CD4-positive, alpha-beta T cell treated with Interleukin-4 for 4 hours (primary cell): ENCODE measurements at regions not wholly inside any gene's neighbourhood (a gene's known extent, or its start where the extent isn't known, plus 50 kb on each side); places are given as distances from the start of the nearest gene placed in this dataset.

ENCODE experiments used
- DNase-seq: peaks from one replicate; pipeline ENCODE4 v3.0.0-alpha.2; 2020

DNA sequence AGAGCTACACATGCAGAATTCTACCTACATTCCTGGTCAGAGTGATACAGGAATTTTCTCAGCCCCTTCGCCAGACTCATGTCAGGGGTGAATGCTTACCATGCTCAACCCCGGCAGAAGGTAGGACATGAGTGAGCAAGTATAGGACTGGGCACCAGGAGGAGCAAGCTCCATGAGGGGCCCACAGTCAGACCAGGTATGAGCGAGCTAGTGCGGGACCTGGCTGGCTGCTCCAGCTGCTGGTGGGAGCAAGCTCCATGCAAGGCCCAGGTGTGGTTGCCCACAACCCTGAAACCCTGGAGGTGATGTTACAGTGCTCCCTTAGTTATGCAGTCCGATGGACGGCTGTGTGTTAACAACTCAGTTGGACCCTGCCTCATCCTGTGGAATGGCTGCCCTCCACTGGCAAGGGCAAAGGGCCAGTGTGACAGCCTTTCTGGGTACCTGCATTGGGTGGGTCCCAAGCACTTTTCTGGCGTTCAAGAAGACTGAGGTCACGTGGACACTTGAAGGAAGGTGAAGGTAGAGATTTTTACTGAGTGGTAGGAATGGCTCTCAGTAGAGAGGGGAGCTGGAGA lies 503.5 kb upstream of the CITED2 start:
- DNase-seq: no peak

- DNase-seq: no peak
Measured at GRCh38 chr6:139872665-139873064, 498.2 kb upstream of the CITED2 start.

- DNase-seq: no peak
Measured at GRCh38 chr6:139871803-139872510, 497.5 kb upstream of the CITED2 start.

GRCh38 chr6:139871165-139871710 lies 496.8 kb upstream of the CITED2 start:
- DNase-seq: no peak

DNA sequence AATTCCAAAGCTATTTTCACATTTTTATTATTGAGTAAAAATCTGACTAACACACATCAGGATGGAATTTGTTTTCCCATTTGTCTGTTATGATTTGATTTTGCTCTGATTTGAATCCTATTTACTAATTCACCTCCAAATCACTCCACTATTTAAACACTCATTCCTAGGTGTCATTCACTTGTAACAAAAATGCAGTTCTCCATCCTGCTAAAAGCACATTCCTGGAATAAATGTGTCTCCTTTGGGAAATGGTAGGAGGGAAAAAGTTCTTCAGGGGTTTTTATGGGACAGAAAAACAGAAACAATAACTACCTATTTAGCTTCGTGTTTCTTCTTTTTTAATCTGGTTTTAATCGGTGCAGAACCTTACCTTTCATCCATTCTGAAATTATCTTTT lies 494.1 kb upstream of the CITED2 start:
- DNase-seq: no peak

- no peak for DNase-seq
Measured at GRCh38 chr6:139863964-139864363, 489.5 kb upstream of the CITED2 start.

GRCh38 chr6:139863346-139863745 lies 488.9 kb upstream of the CITED2 start:
- DNase-seq: no peak

DNA sequence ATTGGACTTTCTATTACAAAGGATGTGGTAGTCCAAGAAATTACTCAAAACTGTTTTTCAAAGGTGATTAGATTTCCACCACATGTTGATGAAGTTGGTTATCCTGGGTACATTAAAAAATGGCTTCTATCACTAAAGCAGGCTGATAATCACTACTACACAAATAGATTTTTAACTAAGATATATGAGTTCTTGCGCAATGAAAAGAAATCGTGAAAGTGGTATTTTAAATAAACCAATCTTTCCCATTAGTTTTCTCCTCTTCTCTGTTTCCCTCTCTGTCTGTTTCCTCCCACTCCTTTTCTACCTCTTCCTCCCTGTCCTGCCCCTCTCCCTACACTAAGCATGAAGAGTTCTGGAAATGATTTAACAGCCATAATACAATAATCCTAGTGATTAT lies 487.9 kb upstream of the CITED2 start:
- DNase-seq: no peak

GRCh38 chr6:139860203-139860602 lies 485.8 kb upstream of the CITED2 start:
- DNase-seq: no peak

- no peak for DNase-seq
Measured at GRCh38 chr6:139858429-139858828, 484.0 kb upstream of the CITED2 start.

GRCh38 chr6:139857143-139857542 lies 482.7 kb upstream of the CITED2 start:
- DNase-seq: no peak

GRCh38 chr6:139856562-139856961 lies 482.1 kb upstream of the CITED2 start:
- DNase-seq: no peak

DNA sequence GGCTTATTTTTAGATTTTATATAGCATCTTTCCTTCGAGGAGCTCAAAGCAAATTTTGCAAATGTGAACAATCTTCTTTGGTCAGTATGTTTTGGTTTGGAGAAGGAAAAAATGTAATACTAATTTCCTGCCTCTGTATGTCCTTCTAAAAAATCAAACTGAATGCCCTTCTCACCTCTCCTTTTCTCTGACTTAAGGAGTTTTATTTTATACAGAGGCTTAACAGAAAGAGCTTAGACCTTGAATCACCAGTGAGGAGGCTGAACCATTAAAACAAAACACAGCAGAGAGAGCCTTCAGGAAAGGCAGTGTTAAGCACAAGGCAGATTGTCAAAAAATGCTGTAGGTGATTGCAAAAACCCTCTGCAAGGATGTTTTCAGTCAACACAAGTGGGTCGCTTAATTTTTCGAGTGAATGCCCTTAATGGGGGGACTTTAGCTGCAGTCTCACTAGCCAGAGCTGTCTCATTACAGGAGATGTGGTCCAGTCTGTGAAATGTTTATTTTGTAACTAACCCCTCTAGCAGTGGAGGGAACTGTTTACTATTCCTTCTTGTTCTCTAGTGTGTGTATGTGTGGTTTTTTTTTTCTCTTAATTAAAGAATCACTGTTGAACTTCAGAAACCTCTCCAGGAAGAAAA lies 481.3 kb upstream of the CITED2 start:
- no peak for DNase-seq

GRCh38 chr6:139853302-139853992 lies 479.0 kb upstream of the CITED2 start:
- DNase-seq: no peak

DNA sequence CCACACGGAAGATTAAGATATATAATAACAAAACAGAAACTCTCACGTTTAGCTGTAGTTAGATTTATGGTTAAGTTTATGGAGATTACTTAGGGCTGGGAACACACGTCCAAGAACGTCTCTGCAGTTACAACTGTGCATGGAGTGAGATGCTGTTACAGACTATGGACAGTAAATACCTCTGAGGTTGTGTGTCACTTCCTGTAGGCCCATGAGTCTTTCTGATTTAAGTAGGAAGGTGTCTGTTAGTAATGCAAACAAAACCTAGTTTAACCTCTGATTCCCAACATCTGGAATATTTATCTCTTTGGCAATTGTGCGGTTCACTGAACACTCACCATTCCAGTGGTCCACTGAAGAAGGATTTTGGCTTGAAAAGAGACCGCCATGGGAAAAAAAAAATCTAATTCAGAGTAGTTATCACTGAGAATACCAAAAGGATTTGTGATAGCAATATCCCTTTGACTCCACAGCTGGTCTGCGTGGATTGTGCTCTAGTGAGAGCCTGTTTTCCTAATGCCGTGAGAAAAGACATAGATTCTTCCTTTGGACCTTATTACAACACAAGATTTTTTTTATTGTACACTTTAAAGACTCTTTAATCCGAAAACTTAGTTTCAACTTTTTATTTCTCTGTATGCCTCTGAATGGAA lies 478.2 kb upstream of the CITED2 start:
- DNase-seq: no peak

GRCh38 chr6:139852067-139852466 lies 477.6 kb upstream of the CITED2 start:
- no peak for DNase-seq

DNA sequence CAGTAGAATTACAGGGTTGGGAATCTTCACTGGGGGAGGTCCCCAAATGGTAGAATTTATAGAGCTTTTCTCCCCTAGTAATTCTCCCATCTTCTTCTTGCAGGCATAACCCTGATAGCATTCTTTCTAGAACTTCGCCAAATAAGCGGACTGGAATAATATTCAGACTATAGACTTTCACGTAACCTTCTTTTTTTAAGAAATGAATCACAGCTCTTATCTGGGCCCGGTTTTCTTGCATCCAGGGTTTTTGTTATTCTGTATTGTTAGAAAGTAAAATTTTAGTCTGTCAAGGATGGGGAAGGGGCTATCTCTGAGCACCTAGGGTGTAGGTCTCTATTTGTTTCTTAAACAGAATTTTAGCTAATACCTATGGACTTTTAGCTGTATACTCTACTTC lies 476.8 kb upstream of the CITED2 start:
- no peak for DNase-seq

- no peak for DNase-seq
Measured at GRCh38 chr6:139850512-139850911, 476.1 kb upstream of the CITED2 start.

DNA sequence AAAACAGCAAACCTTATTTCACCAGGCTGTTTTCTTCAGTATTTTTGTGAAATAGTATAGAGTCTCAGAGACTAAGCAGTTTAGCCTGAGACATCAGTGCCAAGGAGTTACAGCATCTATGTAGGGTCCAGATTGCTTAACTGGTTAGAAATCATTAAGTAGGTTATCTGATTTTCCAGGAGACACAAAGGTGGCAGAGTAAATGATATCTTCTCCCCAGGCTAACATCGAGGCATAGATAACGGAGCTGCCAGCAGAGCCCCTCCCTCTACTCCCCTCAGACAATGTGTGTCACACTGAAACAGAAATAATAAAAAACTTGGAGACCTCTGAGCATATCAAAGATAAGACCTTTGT lies 473.0 kb upstream of the CITED2 start:
- no peak for DNase-seq

DNA sequence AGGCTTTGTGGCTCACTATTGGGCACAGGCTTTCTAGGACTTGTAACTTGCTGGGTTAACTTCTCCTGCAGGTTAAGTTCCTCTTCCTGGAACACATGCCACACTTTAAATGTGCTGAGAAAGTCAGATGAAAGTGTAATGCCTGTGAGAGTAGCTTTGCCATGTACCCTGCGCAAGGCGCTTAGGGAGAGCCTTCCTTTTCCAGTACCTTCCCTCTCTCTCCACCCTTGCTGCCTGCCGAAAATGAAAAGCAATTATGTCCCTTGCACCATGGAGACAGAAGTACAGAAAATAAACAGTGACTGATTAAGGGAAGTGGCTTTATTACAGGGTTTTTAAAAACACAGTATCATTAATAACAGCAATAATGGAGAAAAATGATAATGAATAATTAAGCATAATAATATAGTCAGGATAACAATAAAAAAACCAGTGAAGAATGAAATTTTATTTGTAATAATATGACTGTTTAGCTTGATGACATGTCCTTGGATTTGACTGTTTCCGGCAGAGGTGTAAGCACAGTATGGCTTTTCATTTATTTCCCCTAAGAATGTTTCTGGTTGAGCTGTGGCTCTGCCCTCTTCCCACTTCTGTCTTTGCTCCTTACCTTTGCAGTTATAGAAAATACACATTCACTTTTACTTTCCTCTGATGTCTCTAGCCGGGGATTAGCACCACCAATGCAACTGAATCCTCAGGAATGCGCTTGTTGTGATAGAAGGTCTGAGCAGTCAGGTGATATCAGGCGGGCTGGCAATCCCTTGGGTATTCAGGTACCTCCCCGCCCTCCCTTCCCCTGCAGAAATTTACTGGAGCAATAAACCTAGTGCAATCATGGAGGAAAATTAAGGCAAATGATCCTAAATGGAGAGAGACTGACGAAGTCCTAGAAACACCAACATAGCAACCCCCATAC lies 472.3 kb upstream of the CITED2 start:
- DNase-seq: no peak

GRCh38 chr6:139844907-139845306 lies 470.5 kb upstream of the CITED2 start:
- DNase-seq: no peak

DNA sequence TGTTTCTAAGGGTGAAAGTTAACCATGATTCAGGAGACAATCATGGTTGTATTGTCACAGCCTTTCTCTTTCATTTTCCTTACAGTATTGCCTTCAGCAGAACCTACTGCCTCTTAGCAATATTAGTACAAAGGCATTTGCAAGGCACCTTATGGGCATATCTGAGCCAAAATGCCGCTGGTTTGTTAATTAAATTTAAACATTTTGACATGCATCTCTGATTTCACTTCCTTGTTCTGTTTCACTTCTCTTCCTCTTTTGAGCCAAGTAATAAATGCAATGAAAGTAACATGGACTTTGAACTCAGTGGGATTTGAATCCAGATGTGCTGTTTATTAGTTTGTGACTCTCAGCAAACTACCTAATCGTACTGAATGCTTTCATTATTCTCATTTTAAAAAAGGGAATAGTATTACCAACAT lies 467.4 kb upstream of the CITED2 start:
- no peak for DNase-seq
